Stomach (tissue), 4 donors: ENCODE measurements at regions not wholly inside any gene's neighbourhood (a gene's known extent, or its start where the extent isn't known, plus 50 kb on each side); places are given as distances from the start of the nearest gene placed in this dataset.

Experiments used
- EP300 ChIP-seq: sonication (generic); formaldehyde crosslinking; IDR thresholded peaks from one replicate; pipeline ENCODE4 v1.6.1; 2017; ENCODE audit warnings: antibody characterized with exemption
- TF ChIP-seq, protein P1 (sequence below), 7 experiments: fragments of 450-650 bp in 4 of 7; fragments of 200-600 bp in 3 of 7; sonication (generic) in 3 of 7; IDR thresholded peaks; one replicate each; pipeline ENCODE4 v1.5.1; 2016 to 2019; ENCODE audit warnings: antibody characterized with exemption in 7 of 7, control low read depth in 2 of 7, mild to moderate bottlenecking in 1 of 7

DNA sequence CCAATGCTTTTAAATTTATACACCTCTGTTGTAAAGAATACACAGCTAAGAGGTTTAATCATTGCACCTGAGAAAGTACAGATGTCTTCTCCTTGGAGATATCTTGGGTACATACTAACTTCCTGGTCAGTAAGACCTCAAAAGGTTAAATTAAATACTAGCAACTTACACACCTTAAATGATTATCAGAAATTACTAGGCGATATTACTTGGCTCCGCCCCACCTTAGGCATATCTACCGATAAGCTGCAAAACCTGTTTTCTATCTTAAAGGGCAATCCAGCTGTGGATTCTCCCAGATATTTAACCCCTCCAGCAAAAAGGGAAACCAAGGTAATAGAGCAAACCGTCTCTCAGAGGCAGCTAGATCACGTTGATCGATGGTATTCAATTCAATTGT, 819.4 kb downstream of the FAM133A start:
- TF ChIP-seq, protein P1, sequence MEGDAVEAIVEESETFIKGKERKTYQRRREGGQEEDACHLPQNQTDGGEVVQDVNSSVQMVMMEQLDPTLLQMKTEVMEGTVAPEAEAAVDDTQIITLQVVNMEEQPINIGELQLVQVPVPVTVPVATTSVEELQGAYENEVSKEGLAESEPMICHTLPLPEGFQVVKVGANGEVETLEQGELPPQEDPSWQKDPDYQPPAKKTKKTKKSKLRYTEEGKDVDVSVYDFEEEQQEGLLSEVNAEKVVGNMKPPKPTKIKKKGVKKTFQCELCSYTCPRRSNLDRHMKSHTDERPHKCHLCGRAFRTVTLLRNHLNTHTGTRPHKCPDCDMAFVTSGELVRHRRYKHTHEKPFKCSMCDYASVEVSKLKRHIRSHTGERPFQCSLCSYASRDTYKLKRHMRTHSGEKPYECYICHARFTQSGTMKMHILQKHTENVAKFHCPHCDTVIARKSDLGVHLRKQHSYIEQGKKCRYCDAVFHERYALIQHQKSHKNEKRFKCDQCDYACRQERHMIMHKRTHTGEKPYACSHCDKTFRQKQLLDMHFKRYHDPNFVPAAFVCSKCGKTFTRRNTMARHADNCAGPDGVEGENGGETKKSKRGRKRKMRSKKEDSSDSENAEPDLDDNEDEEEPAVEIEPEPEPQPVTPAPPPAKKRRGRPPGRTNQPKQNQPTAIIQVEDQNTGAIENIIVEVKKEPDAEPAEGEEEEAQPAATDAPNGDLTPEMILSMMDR (IDR thresholded peaks at IDR 0.05) = no peak
- no peak for TF ChIP-seq EP300
